ES-I3 (cell line): ENCODE measurements at regions not wholly inside any gene's neighbourhood (a gene's known extent, or its start where the extent isn't known, plus 50 kb on each side); places are given as distances from the start of the nearest gene placed in this dataset.
"Not testable (repeated sequence)": the region's sequence is repeated elsewhere in the genome, so short reads cannot be mapped to it uniquely, and the experiment has no call there.

Source experiments
- H3K36me3 ChIP-seq: 2 replicates; pipeline ENCODE4 v1.6.1; 2013; ENCODE audit warnings: mild to moderate bottlenecking, low read length, control low read depth, moderate library complexity; ENCODE audit not compliant: insufficient read depth
- H3K4me1 ChIP-seq: 2 replicates; pipeline ENCODE4 v1.6.1; 2013; ENCODE audit warnings: mild to moderate bottlenecking, control low read depth, low read length; ENCODE audit not compliant: insufficient read depth
- H3K9ac ChIP-seq: 2 replicates; pipeline ENCODE4 v1.6.1; 2013; ENCODE audit warnings: low read depth, mild to moderate bottlenecking, low read length, moderate library complexity
- H3K9me3 ChIP-seq: 2 replicates; pipeline ENCODE4 v1.6.1; 2013; ENCODE audit warnings: mild to moderate bottlenecking, low read length, moderate library complexity; ENCODE audit not compliant: control insufficient read depth, insufficient read depth

- H3K36me3 ChIP-seq, H3K4me1 ChIP-seq, H3K9ac ChIP-seq, H3K9me3 ChIP-seq: not testable (repeated sequence)
Measured at GRCh38 chr2:89171174-89171519, 479.7 kb downstream of the RPIA start.

GRCh38 chr2:89177004-89177403 is 485.5 kb downstream of the RPIA start:
- H3K9ac ChIP-seq, H3K4me1 ChIP-seq, H3K36me3 ChIP-seq, H3K9me3 ChIP-seq: not testable (repeated sequence)

DNA sequence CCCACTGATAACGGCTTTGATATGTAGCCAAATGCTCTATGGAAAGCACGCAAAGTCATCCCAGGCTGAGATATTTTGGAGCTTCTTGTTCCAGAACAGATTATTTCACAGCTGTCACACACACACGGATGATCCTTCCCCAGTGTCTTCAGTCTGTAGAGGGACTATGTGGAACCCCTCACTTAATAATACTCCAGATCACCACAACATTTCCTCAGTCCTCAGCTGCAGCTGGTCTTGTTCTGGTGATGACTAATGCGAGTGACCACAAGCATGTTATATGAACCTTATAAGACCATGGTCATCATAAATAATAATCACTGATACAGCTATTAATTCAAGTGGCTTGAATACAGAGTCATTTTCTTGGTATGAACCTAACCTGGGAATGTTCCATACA is 490.7 kb downstream of the RPIA start:
- not testable (repeated sequence) for H3K36me3 ChIP-seq, H3K9ac ChIP-seq, H3K9me3 ChIP-seq, H3K4me1 ChIP-seq

GRCh38 chr2:89184746-89185145 is 493.3 kb downstream of the RPIA start:
- H3K9ac ChIP-seq, H3K36me3 ChIP-seq, H3K4me1 ChIP-seq, H3K9me3 ChIP-seq: not testable (repeated sequence)

DNA sequence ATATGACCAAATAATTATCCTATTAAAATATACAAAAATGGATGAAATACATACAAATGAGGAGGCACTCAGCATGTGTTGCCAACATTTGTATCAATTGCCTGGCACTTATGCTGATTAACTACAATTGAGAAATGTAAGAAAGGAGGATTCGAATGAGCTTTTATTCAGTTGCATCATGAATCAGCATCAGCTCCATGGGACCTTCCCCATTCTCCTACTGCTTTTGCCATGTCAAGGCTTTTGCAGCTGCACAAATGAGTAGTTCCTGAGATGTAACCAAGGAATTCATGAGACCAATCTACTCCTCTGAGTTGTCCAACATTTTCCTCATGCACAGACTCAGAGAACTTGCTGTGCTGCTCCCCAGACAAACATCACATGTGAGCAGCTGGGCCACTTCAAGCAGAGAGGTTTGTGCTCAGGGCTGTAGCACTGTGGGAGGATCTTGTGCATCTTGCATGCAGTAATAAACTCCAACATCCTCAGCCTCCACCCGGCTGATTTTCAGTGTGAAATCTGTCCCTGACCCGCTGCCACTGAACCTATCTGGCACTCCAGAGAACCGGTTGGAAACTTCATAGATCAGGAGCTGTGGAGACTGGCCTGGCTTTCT is 504.3 kb downstream of the RPIA start:
- not testable (repeated sequence) for H3K4me1 ChIP-seq, H3K9ac ChIP-seq, H3K36me3 ChIP-seq, H3K9me3 ChIP-seq

- not testable (repeated sequence) for H3K4me1 ChIP-seq, H3K36me3 ChIP-seq, H3K9ac ChIP-seq, H3K9me3 ChIP-seq
Measured at GRCh38 chr2:89196719-89197118, 505.2 kb downstream of the RPIA start.

- H3K4me1 ChIP-seq, H3K9ac ChIP-seq, H3K36me3 ChIP-seq, H3K9me3 ChIP-seq: not testable (repeated sequence)
Measured at GRCh38 chr2:89198026-89198425, 506.6 kb downstream of the RPIA start.

GRCh38 chr2:89199453-89200246 is 508.2 kb downstream of the RPIA start:
- not testable (repeated sequence) for H3K9me3 ChIP-seq, H3K4me1 ChIP-seq, H3K9ac ChIP-seq, H3K36me3 ChIP-seq

GRCh38 chr2:89200247-89200527 is 508.7 kb downstream of the RPIA start:
- not testable (repeated sequence) for H3K9me3 ChIP-seq, H3K4me1 ChIP-seq, H3K9ac ChIP-seq, H3K36me3 ChIP-seq

DNA sequence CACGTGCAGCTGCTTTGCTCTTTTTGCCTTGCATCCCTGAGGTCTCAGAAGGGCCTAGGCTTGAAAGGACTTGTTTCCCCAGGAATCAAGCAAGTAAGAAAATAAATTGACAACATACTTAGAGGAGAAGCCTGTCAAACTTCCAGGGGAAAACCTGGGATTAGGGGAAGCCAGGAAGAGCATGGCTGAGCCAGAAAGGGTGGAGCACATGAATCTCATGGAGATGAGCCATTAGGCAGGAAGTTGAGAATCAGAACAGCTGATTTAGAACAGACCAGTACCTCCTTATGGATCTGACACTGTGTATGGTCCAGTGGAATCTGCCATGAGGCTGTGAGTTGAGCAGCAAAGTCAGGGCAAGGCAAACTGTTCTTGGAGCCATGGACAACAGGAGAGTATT is 511.0 kb downstream of the RPIA start:
- H3K9me3 ChIP-seq, H3K36me3 ChIP-seq, H3K9ac ChIP-seq, H3K4me1 ChIP-seq: not testable (repeated sequence)

GRCh38 chr2:89205153-89205552 is 513.7 kb downstream of the RPIA start:
- H3K9ac ChIP-seq, H3K36me3 ChIP-seq, H3K9me3 ChIP-seq, H3K4me1 ChIP-seq: not testable (repeated sequence)

DNA sequence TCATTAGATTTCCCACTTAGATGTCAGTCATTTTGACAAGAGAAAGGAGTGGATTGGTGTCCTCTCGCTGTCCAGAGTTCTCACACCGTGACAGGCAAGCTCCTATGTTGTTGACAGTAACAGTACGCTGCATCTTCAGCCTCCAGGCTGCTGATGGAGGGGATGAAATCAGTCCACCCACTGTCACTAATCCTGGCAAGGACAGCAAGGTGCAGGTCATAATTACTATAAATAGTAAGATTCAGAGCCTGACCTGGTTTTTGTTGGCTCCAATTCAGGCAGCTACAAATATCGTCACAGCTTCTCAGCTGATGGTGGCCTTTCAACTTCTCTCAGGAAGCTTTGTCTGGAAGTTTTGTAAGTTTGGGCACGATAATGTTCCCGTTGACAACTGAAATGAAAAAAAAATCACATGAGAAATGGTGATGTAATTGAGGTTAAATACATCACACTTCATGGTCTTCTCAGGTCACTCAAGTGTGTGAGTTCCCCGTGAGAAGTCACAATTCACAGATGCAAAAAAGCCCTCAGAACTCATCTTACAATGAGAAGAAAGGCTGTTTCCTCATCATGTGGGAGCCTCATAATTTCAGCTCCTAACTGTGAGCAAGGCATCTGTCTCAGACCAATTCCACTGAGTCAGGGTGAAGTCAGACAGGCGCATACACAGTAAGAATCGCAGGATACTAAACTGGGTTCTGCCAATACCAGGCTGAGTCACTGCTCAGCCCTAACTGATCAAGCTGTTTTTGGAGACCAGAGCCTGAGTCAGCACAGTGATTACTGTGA is 516.9 kb downstream of the RPIA start:
- H3K9ac ChIP-seq, H3K9me3 ChIP-seq, H3K36me3 ChIP-seq, H3K4me1 ChIP-seq: not testable (repeated sequence)

DNA sequence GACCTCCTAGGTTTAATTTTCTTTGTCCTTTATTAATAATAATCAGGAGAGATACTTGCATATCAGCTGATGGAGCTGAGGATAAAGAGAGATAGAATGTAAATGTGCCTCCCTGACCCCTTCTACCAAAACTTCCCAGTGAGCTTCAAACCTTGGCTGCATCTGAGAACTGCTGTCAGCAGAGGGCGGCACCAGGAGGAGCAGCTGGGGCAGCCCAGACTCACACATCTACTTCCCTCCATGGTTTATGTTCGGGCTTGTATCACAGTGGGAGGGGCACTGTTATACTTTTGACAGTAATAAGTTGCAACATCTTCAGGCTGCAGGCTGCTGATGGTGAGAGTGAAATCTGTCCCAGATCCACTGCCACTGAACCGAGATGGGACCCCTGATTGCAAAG is 521.7 kb downstream of the RPIA start:
- H3K4me1 ChIP-seq, H3K9ac ChIP-seq, H3K9me3 ChIP-seq, H3K36me3 ChIP-seq: not testable (repeated sequence)

- not testable (repeated sequence) for H3K4me1 ChIP-seq, H3K9ac ChIP-seq, H3K36me3 ChIP-seq, H3K9me3 ChIP-seq
Measured at GRCh38 chr2:89213811-89214210, 522.3 kb downstream of the RPIA start.

DNA sequence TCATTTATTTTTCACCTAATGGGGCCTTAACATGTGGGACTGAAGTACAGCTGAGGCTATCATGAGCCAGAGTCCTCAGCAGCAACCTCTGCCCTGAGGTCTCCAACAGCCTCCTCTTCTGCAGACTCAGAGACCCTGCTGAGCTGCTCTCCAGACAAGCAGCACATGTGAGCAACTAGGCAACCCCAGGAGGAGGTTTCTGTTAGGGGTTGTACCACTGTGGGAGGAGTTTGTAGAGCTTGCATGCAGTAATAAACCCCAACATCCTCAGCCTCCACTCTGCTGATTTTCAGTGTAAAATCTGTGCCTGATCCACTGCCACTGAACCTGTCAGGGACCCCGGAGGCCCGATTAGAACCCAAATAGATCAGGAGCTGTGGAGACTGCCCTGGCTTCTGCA is 530.0 kb downstream of the RPIA start:
- not testable (repeated sequence) for H3K9ac ChIP-seq, H3K4me1 ChIP-seq, H3K9me3 ChIP-seq, H3K36me3 ChIP-seq
